NCI-H526 (cell line): ENCODE measurements at regions not wholly inside any gene's neighbourhood (a gene's known extent, or its start where the extent isn't known, plus 50 kb on each side); places are given as distances from the start of the nearest gene placed in this dataset.
A peak's percentile ranks its signal among the peaks of the same experiment; 100 is the strongest.

Experiments
- DNase-seq, 2 experiments: peaks; one replicate each; lab custom pipeline; 2025; lab: John Stamatoyannopoulos, UW

GRCh38 chr21:34022627-34023335, 50.6 kb upstream of the MRPS6 start:
- DNase-seq = no peak

GRCh38 chr21:34021726-34022125, 51.7 kb upstream of the MRPS6 start:
- no peak for DNase-seq

GRCh38 chr21:34020983-34021553, 52.3 kb upstream of the MRPS6 start:
- no peak for DNase-seq

GRCh38 chr21:34020005-34020847, 53.2 kb upstream of the MRPS6 start:
- DNase-seq = peak; percentile 84 to 92

- DNase-seq = no peak
These were observed 54.0 kb upstream of the MRPS6 start for GRCh38 chr21:34019402-34019801.

GRCh38 chr21:34018910-34019309, 54.5 kb upstream of the MRPS6 start:
- DNase-seq = no peak

- no peak for DNase-seq
These were observed 55.2 kb upstream of the MRPS6 start for GRCh38 chr21:34018185-34018584.

- no peak for DNase-seq
These were observed 56.1 kb upstream of the MRPS6 start for GRCh38 chr21:34017039-34017961.

- DNase-seq = no peak
These were observed 60.7 kb upstream of the MRPS6 start for GRCh38 chr21:34012640-34013039.

GRCh38 chr21:34011660-34012059, 61.7 kb upstream of the MRPS6 start:
- no peak for DNase-seq

GRCh38 chr21:34009193-34009592, 64.2 kb upstream of the MRPS6 start:
- DNase-seq = no peak

- DNase-seq = no peak
These were observed 64.8 kb upstream of the MRPS6 start for GRCh38 chr21:34008618-34009017.

GRCh38 chr21:34006611-34007168, 66.7 kb upstream of the MRPS6 start:
- DNase-seq = no peak

GRCh38 chr21:34004974-34005373, 68.4 kb upstream of the MRPS6 start:
- no peak for DNase-seq

GRCh38 chr21:34004013-34004938, 69.1 kb upstream of the MRPS6 start:
- DNase-seq = no peak

- DNase-seq = no peak
These were observed 70.0 kb upstream of the MRPS6 start for GRCh38 chr21:34003428-34003827.

- DNase-seq = no peak
These were observed 73.0 kb upstream of the MRPS6 start for GRCh38 chr21:34000375-34000774.

- no peak for DNase-seq
These were observed 74.6 kb upstream of the MRPS6 start for GRCh38 chr21:33998809-33999208.

- DNase-seq = no peak
These were observed 75.0 kb upstream of the MRPS6 start for GRCh38 chr21:33998402-33998801.

GRCh38 chr21:33997436-33997835, 75.9 kb upstream of the MRPS6 start:
- no peak for DNase-seq

GRCh38 chr21:33994373-33994772, 78.8 kb upstream of the ATP5PO start:
- DNase-seq = no peak
